ENCODE measurements at regions not wholly inside any gene's neighbourhood (a gene's known extent, or its start where the extent isn't known, plus 50 kb on each side); places are given as distances from the start of the nearest gene placed in this dataset.

GRCh38 chr6:113202852-113203714 is 654.1 kb upstream of the MARCKS start:
- Histone ChIP-seq H3K4me3 (ENCODE audit: low read depth in 2 of 2, low read length in 2 of 2) (no peak overlapping the region), H3K27ac (ENCODE audit: low read length) (no peak overlapping the region), H3K4me1 (ENCODE audit: control insufficient read depth, insufficient read depth, low read length) (no peaks in the 10 kb centered on the region), H3K27me3 (ENCODE audit: control insufficient read depth, insufficient read depth, low read length) (no peaks in the 10 kb centered on the region), H3K36me3 (ENCODE audit: control insufficient read depth, insufficient read depth, low read length) (no peaks in the 10 kb centered on the region), H3K9me3 (ENCODE audit: control insufficient read depth, insufficient read depth, low read depth, low read length) (no peaks in the 10 kb centered on the region)
- CTCF ChIA-PET = no interaction called here
- ATAC-seq = no peak
- intact Hi-C loops (cut with micrococcal nuclease; ENCODE audit: unreplicated experiment) = no loop called here
- in situ Hi-C loops (cut with HindIII; ENCODE audit: low pct_unique_long_range_greater_than_20kb, low sequenced_read_pairs) = no loop called here
- POLR2A ChIA-PET = no interaction called here
- no peak for DNase-seq (ENCODE audit: low read depth, low spot score)
- TF ChIP-seq SIN3A (IDR thresholded peaks at IDR 0.05; ENCODE audit: borderline replicate concordance, insufficient read depth, low read depth, low read length) = no peak
- TF ChIP-seq TCF7L2 (IDR thresholded peaks at IDR 0.05; ENCODE audit: low read depth, low read length) = no peak
- TF ChIP-seq REST (IDR thresholded peaks at IDR 0.05; ENCODE audit: insufficient read depth in 1 of 2, low read depth in 2 of 2, low read length in 1 of 2) = no peak
- TF ChIP-seq POLR2AphosphoS5 (IDR thresholded peaks at IDR 0.05; ENCODE audit: low read depth, low read length) = no peak
- no peak for TF ChIP-seq CTCF (IDR thresholded peaks at IDR 0.05)
- BruUV-seq (replicated peaks) = no TSS peak

GRCh38 chr6:113203715-113204110 is 653.4 kb upstream of the MARCKS start:
- TF ChIP-seq CTCF (IDR thresholded peaks at IDR 0.05) (no peak), REST (IDR thresholded peaks at IDR 0.05; ENCODE audit: insufficient read depth in 1 of 2, low read depth in 2 of 2, low read length in 1 of 2) (no peak), SIN3A (IDR thresholded peaks at IDR 0.05; ENCODE audit: borderline replicate concordance, insufficient read depth, low read depth, low read length) (no peak), TCF7L2 (IDR thresholded peaks at IDR 0.05; ENCODE audit: low read depth, low read length) (no peak), POLR2AphosphoS5 (IDR thresholded peaks at IDR 0.05; ENCODE audit: low read depth, low read length) (no peak)
- ChIA-PET CTCF (no interaction called here), POLR2A (no interaction called here)
- no peaks in the 10 kb centered on the region for H3K36me3 ChIP-seq (ENCODE audit: control insufficient read depth, insufficient read depth, low read length)
- in situ Hi-C loops (cut with HindIII; ENCODE audit: low pct_unique_long_range_greater_than_20kb, low sequenced_read_pairs) (no loop called here), intact Hi-C loops (cut with micrococcal nuclease; ENCODE audit: unreplicated experiment) (no loop called here)
- H3K27ac ChIP-seq (ENCODE audit: low read length) = no peak overlapping the region
- no peak for ATAC-seq
- H3K4me1 ChIP-seq (ENCODE audit: control insufficient read depth, insufficient read depth, low read length) = no peaks in the 10 kb centered on the region
- no peaks in the 10 kb centered on the region for H3K27me3 ChIP-seq (ENCODE audit: control insufficient read depth, insufficient read depth, low read length)
- no peak overlapping the region for H3K4me3 ChIP-seq (ENCODE audit: low read depth in 2 of 2, low read length in 2 of 2)
- DNase-seq (ENCODE audit: low read depth, low spot score) = no peak
- BruUV-seq (replicated peaks) = no TSS peak
- no peaks in the 10 kb centered on the region for H3K9me3 ChIP-seq (ENCODE audit: control insufficient read depth, insufficient read depth, low read depth, low read length)
